ENCODE measurements at regions not wholly inside any gene's neighbourhood (a gene's known extent, or its start where the extent isn't known, plus 50 kb on each side); places are given as distances from the start of the nearest gene placed in this dataset.

- no peak for TF ChIP-seq CTCF (IDR thresholded peaks at IDR 0.05)
- TF ChIP-seq MYC (IDR thresholded peaks at IDR 0.05; ENCODE audit: borderline replicate concordance, low read length): no peak
- TF ChIP-seq EHMT2 (IDR thresholded peaks at IDR 0.05; ENCODE audit: low read depth): no peak
- TF ChIP-seq POLR2A (IDR thresholded peaks at IDR 0.05; ENCODE audit: low read length): no peak
- no peak for TF ChIP-seq RNF2 (IDR thresholded peaks at IDR 0.05; ENCODE audit: borderline replicate concordance, low read depth)
- TF ChIP-seq RAD21 (conservative IDR thresholded peaks at IDR 0.05 in 1 of 2, IDR thresholded peaks at IDR 0.05 in 1 of 2): no peak
These were observed 560.4 kb downstream of the SPOCK3 start for GRCh38 chr4:166673911-166674310.
